GM12891 (cell line): ENCODE measurements at regions not wholly inside any gene's neighbourhood (a gene's known extent, or its start where the extent isn't known, plus 50 kb on each side); places are given as distances from the start of the nearest gene placed in this dataset.
A peak's percentile ranks its signal among the peaks of the same experiment; 100 is the strongest.

Experiments used
- DNase-seq: peaks from one replicate; pipeline ENCODE4 v3.0.0; 2011; ENCODE audit warnings: low spot score; ENCODE audit not compliant: insufficient read length
- FAIRE-seq: peaks from 2 replicates; lab custom pipeline; 2011; peaks lifted over from hg19 to GRCh38; lab: Jason Lieb, UNC
- PAX5 ChIP-seq: IDR thresholded peaks from 2 replicates; pipeline ENCODE4 v1.6.1; 2011; ENCODE audit warnings: low read length, moderate library complexity, mild to moderate bottlenecking; ENCODE audit not compliant: insufficient read depth, severe bottlenecking
- POLR2A ChIP-seq: IDR thresholded peaks from 2 replicates; pipeline ENCODE4 v1.6.1; 2011; ENCODE audit warnings: low read depth, low read length, control low read depth
- POLR2AphosphoS5 ChIP-seq: IDR thresholded peaks from 2 replicates; pipeline ENCODE4 v1.6.1; 2011; ENCODE audit warnings: low read depth, low read length, control low read depth
- POU2F2 ChIP-seq: IDR thresholded peaks from 2 replicates; pipeline ENCODE4 v1.6.1; 2011; ENCODE audit warnings: low read depth, mild to moderate bottlenecking, control low read depth, low read length, moderate library complexity
- SPI1 ChIP-seq: IDR thresholded peaks from 2 replicates; pipeline ENCODE4 v1.6.1; 2011; ENCODE audit warnings: low read depth, low read length, control low read depth
- TAF1 ChIP-seq: IDR thresholded peaks from 2 replicates; pipeline ENCODE4 v1.6.1; 2011; ENCODE audit warnings: low read depth, low read length, control low read depth

DNA sequence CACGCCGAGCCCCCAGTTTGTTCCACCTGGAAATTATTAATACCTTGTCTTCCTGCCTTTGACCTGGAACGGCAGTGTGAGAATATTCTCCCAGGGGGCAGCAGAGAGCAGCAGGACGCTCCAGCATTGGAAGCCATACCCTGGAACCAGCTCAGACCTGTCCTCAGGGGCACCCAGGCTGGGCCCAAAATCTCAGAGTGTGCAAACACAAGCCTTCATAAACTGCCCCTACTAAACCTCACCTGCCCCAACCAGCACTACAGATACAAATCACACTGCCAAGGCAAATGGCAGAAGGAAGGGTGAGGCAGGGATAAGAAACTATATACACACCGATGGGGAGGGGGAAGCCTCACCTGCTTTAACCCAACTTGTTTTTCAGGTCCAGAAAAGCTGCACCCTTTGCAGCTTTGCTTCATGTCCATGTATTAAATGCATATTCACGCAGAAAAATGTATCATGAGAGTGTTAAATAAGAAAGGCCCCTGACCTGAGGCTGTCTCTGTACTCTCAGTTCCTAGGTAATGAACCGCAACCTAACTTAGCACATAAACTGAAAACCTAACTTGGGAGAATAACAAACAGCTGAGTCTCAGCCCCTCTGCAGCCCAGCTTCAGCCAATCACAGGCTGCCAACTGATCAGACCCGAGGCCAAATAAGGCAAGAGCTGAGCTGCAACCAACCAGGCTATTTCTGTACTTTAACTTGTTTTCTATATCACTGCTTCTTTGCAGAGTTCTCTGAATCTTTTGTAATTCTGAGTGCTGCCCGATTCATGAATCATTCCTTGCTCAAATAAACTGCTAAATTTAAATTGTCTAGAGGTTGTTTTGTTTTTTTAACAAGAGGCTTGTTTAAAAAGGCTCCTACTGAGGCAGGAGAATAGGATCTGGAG is 130.1 kb downstream of the SPTSSA start:
- FAIRE-seq (peak; percentile 65), DNase-seq (no peak)
- TF ChIP-seq SPI1 = peak; percentile 39; the same call in 1 of the 2 replicates
- TF ChIP-seq POU2F2 = no peak

DNA sequence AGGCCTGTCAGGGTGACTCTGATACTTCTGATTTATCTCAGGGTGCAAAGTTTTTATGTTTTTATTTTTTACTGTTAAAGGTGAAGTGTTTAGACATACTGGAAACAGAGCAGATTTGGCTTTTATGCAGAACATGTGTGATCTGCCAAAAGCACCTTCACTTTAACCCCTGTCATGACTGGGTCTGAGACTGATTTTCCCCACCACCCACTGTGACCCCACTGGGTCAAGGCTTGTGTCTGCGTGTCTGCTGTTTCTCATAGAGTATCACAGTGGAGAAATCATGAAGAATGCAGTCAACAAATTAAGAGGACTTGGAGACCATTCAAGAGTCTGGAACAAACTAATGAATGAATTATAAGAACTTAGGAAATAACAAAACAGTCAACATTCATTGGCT is 131.2 kb downstream of the SPTSSA start:
- TF ChIP-seq TAF1 (no peak), POU2F2 (no peak), POLR2A (no peak), PAX5 (no peak), POLR2AphosphoS5 (no peak), SPI1 (no peak)
- FAIRE-seq (no peak), DNase-seq (no peak)

DNA sequence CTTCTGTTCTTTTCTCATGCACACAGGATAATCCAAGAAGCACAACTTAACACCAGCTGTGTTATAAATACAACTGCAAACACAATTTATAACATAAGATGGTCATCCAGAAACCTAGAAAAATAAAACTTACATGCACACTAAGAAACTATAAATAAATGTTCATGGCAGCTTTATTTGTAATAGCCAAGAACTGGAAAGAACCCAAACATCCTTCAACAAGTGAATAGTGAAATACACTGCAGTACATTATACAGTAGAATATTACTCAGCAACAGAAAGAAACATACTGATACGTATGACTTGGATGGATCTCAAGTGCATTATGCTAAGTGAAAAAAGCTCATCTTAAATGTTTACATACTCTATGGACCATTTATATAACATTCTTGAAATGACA is 132.7 kb downstream of the SPTSSA start:
- no peak for FAIRE-seq
- no peak for TF ChIP-seq POLR2AphosphoS5
- no peak for TF ChIP-seq SPI1
- no peak for TF ChIP-seq POU2F2
- no peak for TF ChIP-seq TAF1
- TF ChIP-seq PAX5 = no peak
- no peak for TF ChIP-seq POLR2A
- DNase-seq = no peak

DNA sequence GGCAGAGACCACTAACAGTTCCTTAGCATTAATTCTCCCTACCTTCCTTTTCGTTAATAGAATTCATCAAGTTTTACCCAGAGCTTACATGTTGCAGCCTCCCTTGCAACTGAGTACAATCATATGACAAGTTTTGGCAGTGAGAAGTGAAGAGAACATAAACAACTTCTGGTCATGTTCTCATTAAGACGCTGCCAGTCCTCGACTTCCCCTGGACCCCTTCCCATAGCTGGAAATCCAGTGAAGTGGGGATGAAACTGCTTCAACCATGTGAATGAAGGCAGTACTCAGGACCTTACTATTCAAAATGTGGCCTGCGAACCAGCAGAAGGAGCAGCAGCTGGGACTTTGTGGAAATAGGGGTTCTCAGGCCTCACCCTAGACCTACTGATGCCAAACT is 133.9 kb downstream of the SPTSSA start:
- DNase-seq (no peak), FAIRE-seq (no peak)
- TF ChIP-seq PAX5 = no peak
- TF ChIP-seq POLR2A = no peak
- no peak for TF ChIP-seq TAF1
- TF ChIP-seq SPI1 = no peak
- no peak for TF ChIP-seq POU2F2
- no peak for TF ChIP-seq POLR2AphosphoS5

DNA sequence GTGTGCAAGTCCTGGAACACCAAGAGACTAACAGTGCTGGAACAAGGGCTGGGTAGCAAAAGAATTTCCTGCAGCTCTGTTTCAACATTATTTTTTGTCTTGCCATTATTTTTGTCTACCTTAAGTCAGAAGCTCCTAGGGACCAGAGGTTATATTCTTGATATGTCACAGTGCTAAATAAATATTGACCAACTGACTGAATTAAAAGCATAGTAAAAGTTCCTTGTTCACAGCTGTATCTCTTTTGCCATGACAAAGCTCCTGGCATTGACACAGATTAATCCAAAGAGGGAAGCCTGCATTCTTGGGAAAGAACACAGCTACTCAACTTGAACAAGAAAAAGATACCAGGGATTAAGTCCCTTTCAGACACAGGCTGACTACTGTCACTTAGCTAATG is 136.5 kb downstream of the SPTSSA start:
- TF ChIP-seq POLR2A (no peak), POU2F2 (no peak), PAX5 (no peak), TAF1 (no peak), SPI1 (no peak), POLR2AphosphoS5 (no peak)
- DNase-seq (no peak), FAIRE-seq (no peak)

DNA sequence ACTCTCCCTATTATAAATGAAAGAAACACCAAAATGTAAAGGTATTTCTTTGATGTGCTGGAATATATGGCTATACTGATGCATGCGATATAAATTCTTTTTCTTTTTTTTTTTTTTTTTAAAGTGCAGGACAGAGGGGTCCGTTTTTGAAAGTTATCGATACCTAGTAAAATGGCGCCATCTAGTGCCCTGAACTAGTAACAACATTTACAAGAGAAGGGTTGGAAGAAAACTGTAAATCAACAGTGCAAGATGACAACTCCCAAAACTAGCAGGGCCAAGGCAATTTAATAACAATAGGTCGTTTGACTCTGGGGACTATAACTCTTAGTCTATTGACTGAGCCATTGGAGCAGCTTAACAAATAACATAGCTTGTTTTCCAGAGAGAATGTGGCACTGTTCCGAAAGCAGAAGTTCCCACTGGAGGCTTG is 137.7 kb downstream of the SPTSSA start:
- FAIRE-seq (peak; percentile 26), DNase-seq (no peak)
- TF ChIP-seq PAX5 (no peak), POLR2AphosphoS5 (no peak), TAF1 (no peak), POU2F2 (no peak), SPI1 (no peak), POLR2A (no peak)

DNA sequence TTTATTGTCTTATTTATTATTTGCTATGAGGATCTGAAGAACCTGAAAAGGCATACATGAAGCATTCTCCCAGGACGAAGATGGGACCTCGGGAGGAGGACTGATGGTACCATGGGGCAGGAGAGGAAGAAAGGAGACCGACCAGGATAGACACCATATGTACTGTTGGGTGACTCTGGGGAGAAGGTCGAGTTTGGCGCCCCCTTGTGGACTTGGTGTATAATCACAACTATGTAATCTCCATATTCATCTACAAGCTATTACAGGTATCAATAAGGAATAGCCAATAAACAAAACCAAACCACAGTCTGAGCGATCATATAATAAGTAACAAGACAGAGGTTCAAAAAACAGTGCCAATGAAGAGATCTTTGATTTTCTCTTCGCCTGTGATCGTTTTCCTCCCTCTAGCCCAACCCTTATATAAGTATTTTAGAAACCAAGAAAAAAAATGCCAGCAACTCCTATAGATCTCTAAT is 139.1 kb downstream of the SPTSSA start:
- TF ChIP-seq SPI1 (no peak), TAF1 (no peak), POLR2A (no peak), POU2F2 (no peak), PAX5 (no peak), POLR2AphosphoS5 (no peak)
- FAIRE-seq (peak; percentile 81), DNase-seq (peak; percentile 64)

DNA sequence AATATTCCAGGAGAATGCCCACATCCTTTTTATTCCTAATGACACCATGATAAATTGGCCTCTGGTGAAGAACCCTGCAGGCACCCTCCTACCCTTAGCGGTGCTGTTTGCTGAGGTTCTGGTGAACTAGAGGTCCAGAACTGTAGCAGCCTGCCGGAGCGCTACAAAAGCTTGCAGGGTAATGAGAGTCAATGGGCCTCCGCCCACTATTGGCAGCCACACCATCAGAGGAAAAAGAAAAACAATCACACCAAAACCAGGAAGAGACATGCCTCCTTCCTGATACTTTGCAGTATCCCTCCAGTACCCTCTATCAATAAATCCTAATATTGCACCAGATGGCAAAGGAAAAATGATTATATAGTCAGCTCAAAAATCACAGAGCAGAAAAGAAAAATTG is 142.9 kb downstream of the SPTSSA start:
- TF ChIP-seq TAF1 = no peak
- no peak for TF ChIP-seq POLR2A
- TF ChIP-seq POU2F2 = no peak
- TF ChIP-seq PAX5 = no peak
- TF ChIP-seq SPI1 = no peak
- no peak for TF ChIP-seq POLR2AphosphoS5
- DNase-seq = no peak
- no peak for FAIRE-seq

DNA sequence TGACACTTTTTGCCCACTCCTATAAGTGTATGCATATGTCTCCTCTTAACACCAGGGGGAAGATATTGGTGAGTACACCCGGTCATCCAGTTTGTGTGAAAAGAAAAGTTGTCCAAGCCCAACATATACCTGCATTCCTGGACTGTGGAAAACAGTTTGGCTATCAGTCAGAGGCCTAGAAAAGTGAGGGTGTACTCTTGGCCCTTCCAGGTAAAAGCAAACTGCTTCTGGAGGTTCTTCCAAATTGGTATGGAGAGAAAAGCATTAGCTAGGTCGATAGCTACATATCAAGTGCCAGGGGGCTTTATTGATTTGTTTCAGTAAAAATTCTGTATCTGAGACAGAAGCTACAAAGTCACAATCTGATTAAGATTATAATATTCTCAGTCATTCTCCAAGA is 144.0 kb downstream of the SPTSSA start:
- FAIRE-seq = no peak
- TF ChIP-seq POU2F2 = no peak
- no peak for TF ChIP-seq TAF1
- TF ChIP-seq POLR2AphosphoS5 = no peak
- no peak for TF ChIP-seq PAX5
- TF ChIP-seq SPI1 = no peak
- no peak for DNase-seq

DNA sequence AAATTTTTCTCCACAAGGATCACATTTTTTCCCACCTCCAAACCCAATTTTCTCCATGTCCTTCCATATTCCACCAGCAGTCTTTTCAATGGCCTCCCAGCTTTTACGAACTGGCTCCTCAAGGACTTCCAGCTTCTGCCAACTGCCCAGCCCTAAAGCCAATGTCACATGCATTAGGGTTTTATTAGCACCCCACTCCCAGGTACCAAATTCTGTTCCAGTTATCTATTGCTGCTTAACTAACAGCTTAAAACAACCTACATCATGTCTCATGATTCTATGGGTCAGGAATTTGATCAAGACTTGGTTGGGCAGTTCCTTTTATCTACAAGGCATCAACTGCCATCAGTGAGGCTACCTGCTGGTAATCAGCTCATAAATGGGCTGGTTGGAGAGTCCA is 151.3 kb downstream of the SPTSSA start:
- TF ChIP-seq POLR2A (no peak), POLR2AphosphoS5 (no peak), TAF1 (no peak), SPI1 (no peak), PAX5 (no peak), POU2F2 (no peak)
- DNase-seq (no peak), FAIRE-seq (no peak)

DNA sequence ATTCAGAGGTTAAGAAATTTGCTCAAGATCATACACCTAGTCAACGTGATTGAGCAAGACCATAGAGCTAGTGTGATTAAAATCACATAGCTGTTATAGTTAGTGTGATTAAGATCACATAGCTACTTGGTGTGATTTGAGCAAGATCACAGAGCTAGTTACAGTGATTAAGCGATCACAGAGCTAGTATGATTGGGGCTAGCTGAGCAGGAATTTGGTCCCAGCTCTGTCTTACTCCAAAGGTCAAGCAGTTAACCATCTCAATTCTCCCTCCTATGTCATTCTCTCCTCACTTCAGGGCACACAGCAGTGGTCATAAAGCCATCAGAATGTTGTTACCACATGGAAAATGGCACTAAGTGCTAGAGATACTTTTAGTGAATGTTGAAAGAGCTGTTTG is 158.2 kb downstream of the SPTSSA start:
- no peak for TF ChIP-seq TAF1
- TF ChIP-seq PAX5 = no peak
- no peak for TF ChIP-seq POLR2AphosphoS5
- no peak for TF ChIP-seq POLR2A
- TF ChIP-seq SPI1 = no peak
- no peak for TF ChIP-seq POU2F2
- FAIRE-seq = no peak

More for the DNA sequence above, 158.2 kb downstream of the SPTSSA start:
- DNase-seq = no peak
